ENCODE measurements at regions not wholly inside any gene's neighbourhood (a gene's known extent, or its start where the extent isn't known, plus 50 kb on each side); places are given as distances from the start of the nearest gene placed in this dataset.

- TF ChIP-seq CTCF (IDR thresholded peaks at IDR 0.05; ENCODE audit: poor library complexity, severe bottlenecking) (no peak), POLR2AphosphoS5 (IDR thresholded peaks at IDR 0.05) (no peak), EZH2 (IDR thresholded peaks at IDR 0.05; ENCODE audit: borderline replicate concordance, insufficient read depth, low read length, poor library complexity, severe bottlenecking) (no peak), EP300 (conservative IDR thresholded peaks at IDR 0.05; ENCODE audit: poor library complexity, severe bottlenecking) (no peak), REST (IDR thresholded peaks at IDR 0.05; ENCODE audit: borderline replicate concordance) (no peak)
Observed at GRCh38 chr14:84312551-84312950, 1217.4 kb upstream of the FLRT2 start.
